ENCODE measurements at regions not wholly inside any gene's neighbourhood (a gene's known extent, or its start where the extent isn't known, plus 50 kb on each side); places are given as distances from the start of the nearest gene placed in this dataset.

- TF ChIP-seq YY1 (IDR thresholded peaks at IDR 0.05; ENCODE audit: low read depth): no peak
- TF ChIP-seq FOXM1 (IDR thresholded peaks at IDR 0.05; ENCODE audit: borderline replicate concordance, low read depth): no peak
- TF ChIP-seq ZBTB7A (IDR thresholded peaks at IDR 0.05; ENCODE audit: low read depth): no peak
- TF ChIP-seq NFIC (IDR thresholded peaks at IDR 0.05): no peak
- no peak for TF ChIP-seq CREB1 (IDR thresholded peaks at IDR 0.05; ENCODE audit: low read depth)
- no peak for TF ChIP-seq RAD21 (IDR thresholded peaks at IDR 0.05; ENCODE audit: low read depth)
These were observed 818.3 kb upstream of the POT1 start for GRCh38 chr7:125747966-125748365.

- TF ChIP-seq EP300 (IDR thresholded peaks at IDR 0.05; ENCODE audit: borderline replicate concordance) (no peak), TAF1 (IDR thresholded peaks at IDR 0.05; ENCODE audit: low read depth) (no peak), RAD21 (IDR thresholded peaks at IDR 0.05; ENCODE audit: low read depth) (no peak), USF1 (IDR thresholded peaks at IDR 0.05) (no peak), REST (IDR thresholded peaks at IDR 0.05; ENCODE audit: low read depth) (no peak), YY1 (IDR thresholded peaks at IDR 0.05; ENCODE audit: low read depth) (no peak), TCF12 (IDR thresholded peaks at IDR 0.05; ENCODE audit: low read depth) (no peak), CREB1 (IDR thresholded peaks at IDR 0.05; ENCODE audit: low read depth) (no peak), EGR1 (IDR thresholded peaks at IDR 0.05) (no peak), FOXM1 (IDR thresholded peaks at IDR 0.05; ENCODE audit: borderline replicate concordance, low read depth) (no peak), NFIC (IDR thresholded peaks at IDR 0.05) (no peak)
These were observed 816.9 kb upstream of the POT1 start for GRCh38 chr7:125746510-125746909.

- TF ChIP-seq TAF1 (IDR thresholded peaks at IDR 0.05; ENCODE audit: low read depth) (no peak), EGR1 (IDR thresholded peaks at IDR 0.05) (no peak), ZBTB7A (IDR thresholded peaks at IDR 0.05; ENCODE audit: low read depth) (no peak), RAD21 (IDR thresholded peaks at IDR 0.05; ENCODE audit: low read depth) (no peak), FOXM1 (IDR thresholded peaks at IDR 0.05; ENCODE audit: borderline replicate concordance, low read depth) (no peak), MAX (IDR thresholded peaks at IDR 0.05) (no peak), USF1 (IDR thresholded peaks at IDR 0.05) (no peak), YY1 (IDR thresholded peaks at IDR 0.05; ENCODE audit: low read depth) (no peak), EP300 (IDR thresholded peaks at IDR 0.05; ENCODE audit: borderline replicate concordance) (no peak), TCF12 (IDR thresholded peaks at IDR 0.05; ENCODE audit: low read depth) (no peak), CEBPB (IDR thresholded peaks at IDR 0.05) (no peak), NFIC (IDR thresholded peaks at IDR 0.05) (no peak), TEAD4 (IDR thresholded peaks at IDR 0.05) (no peak)
These were observed 797.6 kb upstream of the POT1 start for GRCh38 chr7:125727215-125727614.

GRCh38 chr7:125695626-125696025 lies 766.0 kb upstream of the POT1 start:
- no peak for TF ChIP-seq USF1 (IDR thresholded peaks at IDR 0.05)
- no peak for TF ChIP-seq EP300 (IDR thresholded peaks at IDR 0.05; ENCODE audit: borderline replicate concordance)
- TF ChIP-seq MAX (IDR thresholded peaks at IDR 0.05): no peak
- no peak for TF ChIP-seq RAD21 (IDR thresholded peaks at IDR 0.05; ENCODE audit: low read depth)
- TF ChIP-seq REST (IDR thresholded peaks at IDR 0.05; ENCODE audit: low read depth): no peak
- TF ChIP-seq CEBPB (IDR thresholded peaks at IDR 0.05): no peak
- TF ChIP-seq EGR1 (IDR thresholded peaks at IDR 0.05): no peak
- no peak for TF ChIP-seq TAF1 (IDR thresholded peaks at IDR 0.05; ENCODE audit: low read depth)
- TF ChIP-seq FOXM1 (IDR thresholded peaks at IDR 0.05; ENCODE audit: borderline replicate concordance, low read depth): no peak
- TF ChIP-seq NFIC (IDR thresholded peaks at IDR 0.05): no peak
- TF ChIP-seq ZBTB7A (IDR thresholded peaks at IDR 0.05; ENCODE audit: low read depth): no peak
- TF ChIP-seq TEAD4 (IDR thresholded peaks at IDR 0.05): no peak
- TF ChIP-seq TCF12 (IDR thresholded peaks at IDR 0.05; ENCODE audit: low read depth): no peak

GRCh38 chr7:125683156-125683555 lies 753.5 kb upstream of the POT1 start:
- TF ChIP-seq FOXM1 (IDR thresholded peaks at IDR 0.05; ENCODE audit: borderline replicate concordance, low read depth): no peak
- TF ChIP-seq ZBTB7A (IDR thresholded peaks at IDR 0.05; ENCODE audit: low read depth): no peak
- no peak for TF ChIP-seq CEBPB (IDR thresholded peaks at IDR 0.05)
- TF ChIP-seq TCF12 (IDR thresholded peaks at IDR 0.05; ENCODE audit: low read depth): no peak
- no peak for TF ChIP-seq EP300 (IDR thresholded peaks at IDR 0.05; ENCODE audit: borderline replicate concordance)
- no peak for TF ChIP-seq TAF1 (IDR thresholded peaks at IDR 0.05; ENCODE audit: low read depth)
- no peak for TF ChIP-seq CREB1 (IDR thresholded peaks at IDR 0.05; ENCODE audit: low read depth)
- no peak for TF ChIP-seq MAX (IDR thresholded peaks at IDR 0.05)
- no peak for TF ChIP-seq RAD21 (IDR thresholded peaks at IDR 0.05; ENCODE audit: low read depth)
- TF ChIP-seq EGR1 (IDR thresholded peaks at IDR 0.05): no peak

Data from Ishikawa (cell line).